ENCODE measurements at regions not wholly inside any gene's neighbourhood (a gene's known extent, or its start where the extent isn't known, plus 50 kb on each side); places are given as distances from the start of the nearest gene placed in this dataset.

- Histone ChIP-seq H3K9me3 (no peaks in the 10 kb centered on the region), H3K36me3 (no peaks in the 10 kb centered on the region), H3K27ac (peak overlapping the region; percentile 66), H3K27me3 (no peaks in the 10 kb centered on the region), H3K4me1 (peaks cover 41% of the 10 kb centered on the region), H3K4me3 (peak overlapping the region; percentile 71)
- DNase-seq (peak; percentile 43), ATAC-seq (no peak)
- intact Hi-C loops (cut with DNase I): loop anchor here (2.0 kb wide), 1 partner anchor 40 kb away; no protein-coding TSS in a partner anchor
- TF ChIP-seq CTCF (IDR thresholded peaks at IDR 0.05): no peak
Measured at GRCh38 chr22:25402501-25403283, 161.8 kb upstream of the GRK3 start.

- ATAC-seq: no peak
- Histone ChIP-seq H3K9me3 (no peaks in the 10 kb centered on the region), H3K36me3 (no peaks in the 10 kb centered on the region), H3K27me3 (no peaks in the 10 kb centered on the region), H3K27ac (peak overlapping the region; percentile 66), H3K4me3 (peak overlapping the region; percentile 71), H3K4me1 (peaks cover 41% of the 10 kb centered on the region)
- intact Hi-C loops (cut with DNase I): loop anchor here (2.0 kb wide), 1 partner anchor 41 kb away; no protein-coding TSS in a partner anchor
- DNase-seq: no peak
- no peak for TF ChIP-seq CTCF (IDR thresholded peaks at IDR 0.05)
Measured at GRCh38 chr22:25403284-25403810, 161.1 kb upstream of the GRK3 start.

- H3K27ac ChIP-seq: peak overlapping the region; percentile 66
- intact Hi-C loops (cut with DNase I): loop anchor here (2.0 kb wide), 1 partner anchor 41 kb away; no protein-coding TSS in a partner anchor
- no peaks in the 10 kb centered on the region for H3K36me3 ChIP-seq
- H3K4me1 ChIP-seq: peaks cover 41% of the 10 kb centered on the region
- TF ChIP-seq CTCF (IDR thresholded peaks at IDR 0.05): no peak
- DNase-seq (no peak), ATAC-seq (no peak)
- no peaks in the 10 kb centered on the region for H3K27me3 ChIP-seq
- H3K4me3 ChIP-seq: peak overlapping the region; percentile 71
- H3K9me3 ChIP-seq: no peaks in the 10 kb centered on the region
Measured at GRCh38 chr22:25403811-25404471, 160.5 kb upstream of the GRK3 start.

GRCh38 chr22:25404556-25404927, 159.9 kb upstream of the GRK3 start:
- Histone ChIP-seq H3K27me3 (no peaks in the 10 kb centered on the region), H3K36me3 (no peaks in the 10 kb centered on the region), H3K27ac (peak overlapping the region; percentile 66), H3K4me1 (peaks cover 41% of the 10 kb centered on the region), H3K4me3 (peak overlapping the region; percentile 71), H3K9me3 (no peaks in the 10 kb centered on the region)
- no peak for TF ChIP-seq CTCF (IDR thresholded peaks at IDR 0.05)
- intact Hi-C loops (cut with DNase I): no loop called here
- DNase-seq (no peak), ATAC-seq (no peak)

GRCh38 chr22:25404928-25405816, 159.3 kb upstream of the GRK3 start:
- Histone ChIP-seq H3K36me3 (no peaks in the 10 kb centered on the region), H3K9me3 (no peaks in the 10 kb centered on the region), H3K27me3 (no peaks in the 10 kb centered on the region), H3K4me1 (peaks cover 41% of the 10 kb centered on the region), H3K27ac (peak overlapping the region; percentile 84), H3K4me3 (peak overlapping the region; percentile 71)
- peak; percentile 86 for ATAC-seq
- no peak for TF ChIP-seq CTCF (IDR thresholded peaks at IDR 0.05)
- peak; percentile 92 for DNase-seq
- intact Hi-C loops (cut with DNase I): no loop called here
